ENCODE measurements at regions not wholly inside any gene's neighbourhood (a gene's known extent, or its start where the extent isn't known, plus 50 kb on each side); places are given as distances from the start of the nearest gene placed in this dataset.

GRCh38 chrX:122545778-122546177 is 638.3 kb upstream of the GRIA3 start:
- no peak for TF ChIP-seq CTCF (IDR thresholded peaks at IDR 0.05)
- no peak overlapping the region for H3K27ac ChIP-seq (ENCODE audit: low read depth in 1 of 2, low read length in 2 of 2)
- ChIA-PET POLR2A (no interaction called here), CTCF (no interaction called here)
- H3K27me3 ChIP-seq (ENCODE audit: control insufficient read depth in 1 of 2, insufficient read depth in 2 of 2, low read length in 2 of 2) = no peaks in the 10 kb centered on the region
- Mint-ChIP-seq H3K4me1 (ENCODE audit: low read depth) (no peaks in the 10 kb centered on the region), H3K4me3 (no peak overlapping the region), H3K27ac (no peak overlapping the region), H3K36me3 (ENCODE audit: low read depth) (no peaks in the 10 kb centered on the region), H3K9me3 (no peaks in the 10 kb centered on the region), H3K27me3 (no peaks in the 10 kb centered on the region)
- H3K4me3 ChIP-seq (ENCODE audit: low read length) = no peak overlapping the region
- ATAC-seq (ENCODE audit: poor library complexity) (no peak), DNase-seq (no peak)
- H3K9me3 ChIP-seq (ENCODE audit: control insufficient read depth in 1 of 2, insufficient read depth in 1 of 2, low read length in 2 of 2) = no peaks in the 10 kb centered on the region
- no peaks in the 10 kb centered on the region for H3K4me1 ChIP-seq (ENCODE audit: insufficient read depth, low read length)
- no peaks in the 10 kb centered on the region for H3K36me3 ChIP-seq (ENCODE audit: insufficient read depth, low read length)
- intact Hi-C loops (cut with DNase I, micrococcal nuclease) = no loop called here

- no peak overlapping the region for H3K4me3 ChIP-seq (ENCODE audit: low read length)
- Mint-ChIP-seq H3K27ac (no peak overlapping the region), H3K36me3 (ENCODE audit: low read depth) (no peaks in the 10 kb centered on the region), H3K4me1 (ENCODE audit: low read depth) (no peaks in the 10 kb centered on the region), H3K9me3 (no peaks in the 10 kb centered on the region), H3K27me3 (no peaks in the 10 kb centered on the region), H3K4me3 (no peak overlapping the region)
- POLR2A ChIA-PET = no interaction called here
- H3K4me1 ChIP-seq (ENCODE audit: insufficient read depth, low read length) = no peaks in the 10 kb centered on the region
- no peaks in the 10 kb centered on the region for H3K36me3 ChIP-seq (ENCODE audit: insufficient read depth, low read length)
- no peak for ATAC-seq (ENCODE audit: poor library complexity)
- H3K9me3 ChIP-seq (ENCODE audit: control insufficient read depth in 1 of 2, insufficient read depth in 1 of 2, low read length in 2 of 2) = no peaks in the 10 kb centered on the region
- TF ChIP-seq CTCF (IDR thresholded peaks at IDR 0.05) = no peak
- intact Hi-C loops (cut with DNase I, micrococcal nuclease) = no loop called here
- no peak for DNase-seq
- no peak overlapping the region for H3K27ac ChIP-seq (ENCODE audit: low read depth in 1 of 2, low read length in 2 of 2)
- CTCF ChIA-PET = no interaction called here
- H3K27me3 ChIP-seq (ENCODE audit: control insufficient read depth in 1 of 2, insufficient read depth in 2 of 2, low read length in 2 of 2) = no peaks in the 10 kb centered on the region
These were observed 637.8 kb upstream of the GRIA3 start for GRCh38 chrX:122546269-122546668.

DNA sequence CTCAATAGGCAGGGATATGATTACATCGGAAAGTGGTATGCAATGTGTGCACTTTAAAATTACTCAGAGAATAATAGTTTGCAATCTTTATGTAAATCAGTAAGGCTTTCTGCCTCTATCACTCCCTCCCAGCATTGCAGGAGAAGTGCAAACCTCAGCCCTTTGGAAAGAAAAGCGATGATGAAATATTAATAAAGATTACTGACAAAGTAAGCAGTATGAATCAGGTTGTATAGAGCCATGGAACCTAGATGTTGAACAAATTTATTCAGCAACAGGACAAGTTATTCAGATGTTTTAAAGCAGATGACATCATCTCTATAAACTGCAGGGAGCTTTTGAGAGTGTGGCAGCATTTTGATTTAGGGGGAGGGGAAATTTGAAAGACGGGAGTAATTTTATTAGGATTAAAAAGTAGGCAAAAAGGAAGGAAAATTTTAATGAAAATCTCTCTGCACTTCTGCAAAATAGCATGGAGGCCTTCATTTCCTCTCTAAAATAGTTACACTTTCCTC is 631.7 kb upstream of the GRIA3 start:
- no peaks in the 10 kb centered on the region for H3K4me1 ChIP-seq (ENCODE audit: insufficient read depth, low read length)
- intact Hi-C loops (cut with DNase I, micrococcal nuclease) = no loop called here
- TF ChIP-seq CTCF (IDR thresholded peaks at IDR 0.05) = no peak
- H3K9me3 Mint-ChIP-seq = no peaks in the 10 kb centered on the region
- no peak overlapping the region for H3K4me3 ChIP-seq (ENCODE audit: low read length)
- CTCF ChIA-PET = no interaction called here
- POLR2A ChIA-PET = no interaction called here
- no peaks in the 10 kb centered on the region for H3K36me3 ChIP-seq (ENCODE audit: insufficient read depth, low read length)
- H3K4me1 Mint-ChIP-seq (ENCODE audit: low read depth) = no peaks in the 10 kb centered on the region
- H3K27me3 ChIP-seq (ENCODE audit: control insufficient read depth in 1 of 2, insufficient read depth in 2 of 2, low read length in 2 of 2) = no peaks in the 10 kb centered on the region
- DNase-seq = no peak
- no peak overlapping the region for H3K4me3 Mint-ChIP-seq
- H3K9me3 ChIP-seq (ENCODE audit: control insufficient read depth in 1 of 2, insufficient read depth in 1 of 2, low read length in 2 of 2) = no peaks in the 10 kb centered on the region
- ATAC-seq (ENCODE audit: poor library complexity) = no peak
- no peaks in the 10 kb centered on the region for H3K36me3 Mint-ChIP-seq (ENCODE audit: low read depth)
- no peak overlapping the region for H3K27ac ChIP-seq (ENCODE audit: low read depth in 1 of 2, low read length in 2 of 2)
- H3K27me3 Mint-ChIP-seq = no peaks in the 10 kb centered on the region
- no peak overlapping the region for H3K27ac Mint-ChIP-seq
